IMR-90 (cell line): ENCODE measurements at regions not wholly inside any gene's neighbourhood (a gene's known extent, or its start where the extent isn't known, plus 50 kb on each side); places are given as distances from the start of the nearest gene placed in this dataset.

ENCODE experiments used
- ATAC-seq: fragments of 200-7000 bp; cut with Tn5 transposase; 2 replicates; pipeline ENCODE4 v1.9.1; 2020; ENCODE audit warnings: low read depth, mild to moderate bottlenecking, moderate library complexity
- BruUV-seq: library from RNA; stranded (reverse); fragments of 400-500 nt; replicated peaks from 2 replicates; lab custom pipeline; 2021; lab: Mats Ljungman, UMichigan
- CTCF ChIA-PET: fragments of 300-600 bp; formaldehyde crosslinking; extraction: SDS; loops from one replicate; lab custom pipeline; 2021; ENCODE audit warnings: antibody characterized with exemption; lab: Yijun Ruan, JAX
- POLR2A ChIA-PET: fragments of 300-600 bp; sonication (Branson Sonifier 250); formaldehyde crosslinking; loops from one replicate; lab custom pipeline; 2022; ENCODE audit warnings: antibody characterized with exemption; ENCODE audit not compliant: unreplicated experiment; lab: Charles Lee
- DNase-seq: peaks from one replicate; pipeline ENCODE4 v3.0.0; 2013
- H2AFZ ChIP-seq: replicated peaks from 2 replicates; pipeline ENCODE3; 2013; ENCODE audit warnings: low read length, mild to moderate bottlenecking; ENCODE audit not compliant: poor library complexity
- H2AK5ac ChIP-seq: 2 replicates; pipeline ENCODE4 v1.6.1; 2013; ENCODE audit warnings: low read depth, low read length, inconsistent platforms
- H2AK9ac ChIP-seq: replicated peaks from 2 replicates; pipeline ENCODE3; 2013; ENCODE audit warnings: mild to moderate bottlenecking, low read depth, low read length, moderate library complexity; ENCODE audit not compliant: poor library complexity
- H2BK120ac ChIP-seq: 2 replicates; pipeline ENCODE4 v1.6.1; 2013; ENCODE audit warnings: low read depth, low read length, inconsistent platforms
- H2BK15ac ChIP-seq: 3 replicates; pipeline ENCODE4 v1.6.1; 2013; ENCODE audit warnings: low read depth, low read length, inconsistent platforms
- H2BK20ac ChIP-seq: 2 replicates; pipeline ENCODE4 v1.6.1; 2013; ENCODE audit warnings: low read depth, mild to moderate bottlenecking, inconsistent platforms, low read length, moderate library complexity
- H2BK5ac ChIP-seq: 2 replicates; pipeline ENCODE4 v1.6.1; 2013; ENCODE audit warnings: mild to moderate bottlenecking, low read depth, low read length, inconsistent platforms; ENCODE audit not compliant: poor library complexity, severe bottlenecking
- H3K14ac ChIP-seq: replicated peaks from 2 replicates; pipeline ENCODE4 v1.6.1; 2013; ENCODE audit warnings: low read depth, low read length, inconsistent platforms
- H3K18ac ChIP-seq: 2 replicates; pipeline ENCODE4 v1.6.1; 2013; ENCODE audit warnings: low read depth, low read length, control low read depth
- H3K23ac ChIP-seq: 2 replicates; pipeline ENCODE4 v1.6.1; 2013; ENCODE audit warnings: low read depth, low read length, inconsistent platforms
- H3K27ac ChIP-seq: 2 replicates; pipeline ENCODE4 v1.5.1; 2013; ENCODE audit warnings: mild to moderate bottlenecking, control low read depth, low read length; ENCODE audit not compliant: insufficient read depth
- H3K27me3 ChIP-seq: 2 replicates; pipeline ENCODE4 v1.6.1; 2013; ENCODE audit warnings: low read length; ENCODE audit not compliant: control insufficient read depth, insufficient read depth
- H3K36me3 ChIP-seq: 2 replicates; pipeline ENCODE4 v1.6.1; 2013; ENCODE audit warnings: low read length, mixed read lengths; ENCODE audit not compliant: control insufficient read depth, insufficient read depth
- H3K4ac ChIP-seq: 2 replicates; pipeline ENCODE4 v1.6.1; 2013; ENCODE audit warnings: low read depth, low read length, inconsistent platforms
- H3K4me1 ChIP-seq: 2 replicates; pipeline ENCODE4 v1.6.1; 2013; ENCODE audit warnings: low read length, mixed read lengths; ENCODE audit not compliant: control insufficient read depth, insufficient read depth
- H3K4me2 ChIP-seq: 2 replicates; pipeline ENCODE4 v1.6.1; 2013; ENCODE audit warnings: low read depth, mild to moderate bottlenecking, control low read depth, low read length, moderate library complexity
- H3K4me3 ChIP-seq: 2 replicates; pipeline ENCODE4 v1.5.1; 2013; ENCODE audit warnings: low read depth, mild to moderate bottlenecking, control low read depth, low read length, moderate library complexity; ENCODE audit not compliant: insufficient read depth
- H3K56ac ChIP-seq: 2 replicates; pipeline ENCODE4 v1.6.1; 2013; ENCODE audit warnings: low read length, inconsistent platforms; ENCODE audit not compliant: insufficient read depth; ENCODE audit errors: extremely low read depth
- H3K79me1 ChIP-seq, 2 experiments: 2 replicates each; pipeline ENCODE4 v1.6.1; 2013; ENCODE audit warnings: low read length in 2 of 2, inconsistent platforms in 1 of 2, low read depth in 1 of 2
- H3K9ac ChIP-seq: 2 replicates; pipeline ENCODE4 v1.6.1; 2013; ENCODE audit warnings: low read depth, low read length, control low read depth
- H3K9me1 ChIP-seq: 2 replicates; pipeline ENCODE4 v1.6.1; 2013; ENCODE audit warnings: low read length, inconsistent platforms; ENCODE audit not compliant: insufficient read depth
- H3K9me3 ChIP-seq: 2 replicates; pipeline ENCODE4 v1.6.1; 2013; ENCODE audit warnings: low read length; ENCODE audit not compliant: control insufficient read depth, insufficient read depth
- H4K20me1 ChIP-seq: 2 replicates; pipeline ENCODE4 v1.6.1; 2013; ENCODE audit warnings: low read length, inconsistent platforms; ENCODE audit not compliant: insufficient read depth
- H4K5ac ChIP-seq: 2 replicates; pipeline ENCODE4 v1.6.1; 2013; ENCODE audit warnings: mild to moderate bottlenecking, low read depth, low read length, control low read depth
- H4K8ac ChIP-seq, 2 experiments: 2 replicates each; pipeline ENCODE4 v1.6.1; 2013; ENCODE audit warnings: low read depth in 2 of 2, low read length in 2 of 2, control low read depth in 1 of 2, inconsistent platforms in 1 of 2
- H4K91ac ChIP-seq: 2 replicates; pipeline ENCODE4 v1.6.1; 2013; ENCODE audit warnings: low read depth, low read length, inconsistent platforms; ENCODE audit not compliant: insufficient read depth
- CHD1 ChIP-seq: IDR thresholded peaks from 2 replicates; pipeline ENCODE4 v1.6.1; 2012; ENCODE audit warnings: low read depth, low read length, improper control_type of control experiment
- RAD21 ChIP-seq: IDR thresholded peaks from 2 replicates; pipeline ENCODE4 v1.6.1; 2012; ENCODE audit warnings: low read length, improper control_type of control experiment
- SMC3 ChIP-seq: fragments of 150-350 bp; IDR thresholded peaks from 2 replicates; pipeline ENCODE4 v1.6.1; 2016; ENCODE audit warnings: low read depth, mild to moderate bottlenecking, antibody characterized with exemption, low read length, moderate library complexity
- WGBS, 2 experiments: methylation state at CpG; one replicate each; pipeline versions ENCODE4 v1.1.5 to v1.1.7; 2013; ENCODE audit warnings: missing lambda C conversion rate in 2 of 2; ENCODE audit not compliant: insufficient read length in 1 of 2; ENCODE audit errors: extremely low coverage in 2 of 2; 5-methylcytosine and 5-hydroxymethylcytosine counted together
- dilution Hi-C: fragments of 300-500 bp; cut with HindIII; formaldehyde crosslinking; loops from one replicate; pipeline ENCODE4 v1.14.3; 2018; ENCODE audit warnings: low sequenced_read_pairs; ENCODE audit not compliant: unreplicated experiment
- in situ Hi-C: fragments of 300-500 bp; cut with MboI; formaldehyde crosslinking; loops from 3 replicates; pipeline ENCODE4 v1.14.3; 2019; ENCODE audit warnings: low sequenced_read_pairs, inconsistent platforms, mixed read lengths
- intact Hi-C: fragments of 100-400 bp; cut with micrococcal nuclease; formaldehyde crosslinking; loops from 2 replicates; pipeline ENCODE4 v1.10.0; 2022
- TF ChIP-seq, protein P1 (sequence below): fragments of 150-350 bp; IDR thresholded peaks from 2 replicates; pipeline ENCODE4 v1.6.1; 2016; ENCODE audit warnings: low read depth, mild to moderate bottlenecking, low read length, moderate library complexity, borderline replicate concordance

- intact Hi-C loops (no loop called here), dilution Hi-C loops (no loop called here), in situ Hi-C loops (no loop called here)
- Histone ChIP-seq H3K18ac (no peak overlapping the region), H4K20me1 (no peaks in the 10 kb centered on the region), H4K8ac (no peak overlapping the region), H2AK9ac (no peak overlapping the region), H3K4me1 (no peaks in the 10 kb centered on the region), H3K9me1 (no peaks in the 10 kb centered on the region), H2BK5ac (no peak overlapping the region), H3K23ac (no peak overlapping the region), H4K91ac (no peak overlapping the region), H3K14ac (no peak overlapping the region), H3K79me1 (no peaks in the 10 kb centered on the region), H3K56ac (no peak overlapping the region), H3K9me3 (peaks cover 2% of the 10 kb centered on the region; the same call in 1 of the 2 replicates), H2BK20ac (no peak overlapping the region), H2BK15ac (no peak overlapping the region), H3K9ac (no peak overlapping the region), H2AK5ac (no peak overlapping the region), H3K27me3 (no peaks in the 10 kb centered on the region), H3K27ac (no peak overlapping the region), H3K36me3 (no peaks in the 10 kb centered on the region), H3K4me3 (no peak overlapping the region), H2BK120ac (no peak overlapping the region), H2AFZ (no peak overlapping the region), H4K5ac (no peak overlapping the region), H3K4me2 (no peak overlapping the region), H3K4ac (no peak overlapping the region)
- BruUV-seq: no TSS peak
- no peak for DNase-seq
- CTCF ChIA-PET: no interaction called here
- POLR2A ChIA-PET: no interaction called here
- TF ChIP-seq CHD1: no peak
- TF ChIP-seq, protein P1, sequence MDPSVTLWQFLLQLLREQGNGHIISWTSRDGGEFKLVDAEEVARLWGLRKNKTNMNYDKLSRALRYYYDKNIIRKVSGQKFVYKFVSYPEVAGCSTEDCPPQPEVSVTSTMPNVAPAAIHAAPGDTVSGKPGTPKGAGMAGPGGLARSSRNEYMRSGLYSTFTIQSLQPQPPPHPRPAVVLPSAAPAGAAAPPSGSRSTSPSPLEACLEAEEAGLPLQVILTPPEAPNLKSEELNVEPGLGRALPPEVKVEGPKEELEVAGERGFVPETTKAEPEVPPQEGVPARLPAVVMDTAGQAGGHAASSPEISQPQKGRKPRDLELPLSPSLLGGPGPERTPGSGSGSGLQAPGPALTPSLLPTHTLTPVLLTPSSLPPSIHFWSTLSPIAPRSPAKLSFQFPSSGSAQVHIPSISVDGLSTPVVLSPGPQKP: no peak
- TF ChIP-seq RAD21: no peak
- TF ChIP-seq SMC3: no peak
- WGBS, 2 experiments: no CpG with 5 or more reads among the region's 2 CpGs
- no peak for ATAC-seq
Observed at GRCh38 chr2:7161501-7161900, 244.3 kb downstream of the RNF144A start.
